HG03025 (cell line): ENCODE measurements at regions not wholly inside any gene's neighbourhood (a gene's known extent, or its start where the extent isn't known, plus 50 kb on each side); places are given as distances from the start of the nearest gene placed in this dataset.
"Not testable (repeated sequence)": the region's sequence is repeated elsewhere in the genome, so short reads cannot be mapped to it uniquely, and the experiment has no call there.

Experiments used
- ATAC-seq: cut with Tn5 transposase; IDR thresholded peaks from one replicate; pipeline ENCODE4 v1.9.1; 2021; ENCODE audit warnings: mild to moderate bottlenecking, moderate library complexity; ENCODE audit not compliant: unreplicated experiment, low FRiP score

DNA sequence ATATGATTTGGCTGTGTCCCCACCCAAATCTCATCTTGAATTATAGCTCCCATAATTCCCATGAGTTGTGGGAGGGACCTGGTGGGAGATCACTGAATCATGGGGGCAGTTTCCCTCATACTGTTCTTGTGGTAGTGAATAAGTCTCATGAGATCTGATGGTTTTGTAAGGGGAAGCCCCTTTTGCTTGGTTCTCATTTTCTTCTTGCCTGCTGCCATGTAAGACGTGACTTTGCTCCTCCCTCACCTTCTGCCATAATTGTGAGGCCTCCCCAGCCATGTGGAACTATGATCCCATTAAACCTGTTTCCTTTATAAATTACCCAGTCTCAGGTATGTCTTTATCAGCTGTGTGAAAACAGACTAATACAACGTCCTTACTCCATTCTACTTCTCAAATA lies 108.5 kb upstream of the SCAF8 start:
- not testable (repeated sequence) for ATAC-seq

GRCh38 chr6:154625721-154626120 lies 107.5 kb upstream of the SCAF8 start:
- no peak for ATAC-seq

GRCh38 chr6:154629127-154629526 lies 104.1 kb upstream of the SCAF8 start:
- no peak for ATAC-seq

DNA sequence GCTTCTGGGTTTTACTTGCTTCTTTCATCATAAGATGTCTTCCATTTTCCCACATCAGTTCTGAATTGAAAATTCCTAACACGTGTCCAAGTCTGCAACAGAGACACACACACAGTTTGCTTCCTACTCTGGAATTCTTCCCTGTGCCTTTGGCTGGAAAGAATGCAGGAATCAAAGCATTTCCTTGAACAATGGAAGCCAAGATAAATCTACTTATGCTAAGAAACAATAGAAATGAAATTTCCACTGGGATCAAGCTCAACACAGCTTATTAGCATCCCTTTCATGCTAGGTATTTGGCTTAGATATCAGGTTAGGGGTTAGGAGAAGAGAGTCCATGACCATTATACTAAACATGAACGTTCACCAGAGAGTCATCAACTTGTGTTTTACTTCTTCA lies 101.1 kb upstream of the SCAF8 start:
- ATAC-seq = no peak

GRCh38 chr6:154637392-154637791 lies 95.8 kb upstream of the SCAF8 start:
- no peak for ATAC-seq

- ATAC-seq = no peak
These were observed 94.8 kb upstream of the SCAF8 start for GRCh38 chr6:154638369-154638768.

DNA sequence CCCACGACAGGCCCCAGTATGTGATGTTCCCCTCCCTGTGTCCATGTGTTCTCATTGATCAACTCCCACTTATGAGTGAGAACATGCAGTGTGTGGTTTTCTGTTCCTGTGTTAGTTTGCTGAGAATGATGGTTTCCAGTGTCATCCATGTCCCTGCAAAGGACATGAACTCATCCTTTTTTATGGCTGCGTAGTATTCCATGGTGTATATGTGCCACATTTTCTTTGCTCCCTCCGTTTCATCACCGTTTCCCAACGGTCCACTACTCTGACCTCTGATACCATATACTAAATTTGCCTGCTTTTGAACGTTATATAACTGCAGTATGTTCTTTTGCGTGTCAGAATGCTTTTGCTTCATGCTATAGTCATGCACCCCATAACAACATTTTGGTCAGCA lies 94.0 kb upstream of the SCAF8 start:
- ATAC-seq = not testable (repeated sequence)

GRCh38 chr6:154648188-154648887 lies 84.9 kb upstream of the SCAF8 start:
- ATAC-seq = no peak

DNA sequence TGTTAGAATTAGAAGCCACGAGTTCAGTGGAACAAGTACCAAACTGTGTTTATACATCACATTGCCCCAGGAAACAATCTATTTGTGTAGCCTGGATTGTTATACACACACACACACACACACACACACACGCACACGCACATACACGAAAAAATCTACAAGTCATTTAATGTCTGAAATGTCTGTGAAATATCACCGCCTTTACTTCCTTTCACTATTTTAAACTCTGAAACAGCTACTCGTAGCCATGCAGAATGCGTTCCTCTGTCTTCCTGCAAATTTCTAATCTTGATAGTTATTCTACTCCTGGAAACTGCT lies 84.4 kb upstream of the SCAF8 start:
- ATAC-seq = no peak

- ATAC-seq = no peak
These were observed 83.5 kb upstream of the SCAF8 start for GRCh38 chr6:154649721-154650120.

- no peak for ATAC-seq
These were observed 82.9 kb upstream of the SCAF8 start for GRCh38 chr6:154650351-154650750.

DNA sequence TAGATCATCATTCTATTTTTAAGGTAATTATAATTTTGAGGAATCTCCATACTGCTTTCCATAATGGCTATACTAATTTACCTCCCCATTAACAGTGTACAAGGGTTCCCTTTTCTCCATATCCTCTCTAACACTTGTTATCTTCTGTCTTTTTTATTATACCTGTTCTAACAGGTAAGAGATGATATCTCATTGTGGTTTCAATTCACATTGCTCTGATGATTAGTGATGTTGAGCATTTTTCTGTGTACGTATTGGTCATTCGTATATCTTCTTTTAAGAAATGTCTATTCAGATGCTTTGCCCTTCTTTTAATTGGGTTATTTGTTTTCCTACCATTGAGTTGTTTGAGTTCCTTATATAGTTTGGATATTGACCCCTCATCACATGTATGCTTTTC lies 81.6 kb upstream of the SCAF8 start:
- no peak for ATAC-seq

- no peak for ATAC-seq
These were observed 79.8 kb upstream of the SCAF8 start for GRCh38 chr6:154653385-154653784.

DNA sequence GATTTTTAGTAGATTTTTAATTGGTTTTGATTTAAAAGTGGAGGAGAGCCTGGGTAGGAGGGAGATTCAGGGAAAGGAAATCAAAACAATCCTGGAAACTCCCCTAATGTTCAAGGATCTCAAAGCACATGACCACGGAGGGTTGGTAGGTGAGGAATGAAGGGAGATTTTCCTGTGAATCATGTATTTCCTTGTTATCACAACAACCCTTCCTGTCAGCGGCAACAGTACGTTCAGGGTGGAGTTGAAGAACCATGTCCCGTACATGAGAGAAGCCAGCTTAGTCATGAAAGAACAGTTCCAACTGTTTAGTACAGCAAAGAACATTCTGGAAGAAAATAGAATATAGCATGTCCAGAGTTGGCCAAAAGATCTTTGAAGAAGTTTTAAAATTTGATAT lies 79.4 kb upstream of the SCAF8 start:
- no peak for ATAC-seq

- no peak for ATAC-seq
These were observed 76.6 kb upstream of the SCAF8 start for GRCh38 chr6:154656660-154657059.

GRCh38 chr6:154661768-154662167 lies 71.4 kb upstream of the SCAF8 start:
- no peak for ATAC-seq

DNA sequence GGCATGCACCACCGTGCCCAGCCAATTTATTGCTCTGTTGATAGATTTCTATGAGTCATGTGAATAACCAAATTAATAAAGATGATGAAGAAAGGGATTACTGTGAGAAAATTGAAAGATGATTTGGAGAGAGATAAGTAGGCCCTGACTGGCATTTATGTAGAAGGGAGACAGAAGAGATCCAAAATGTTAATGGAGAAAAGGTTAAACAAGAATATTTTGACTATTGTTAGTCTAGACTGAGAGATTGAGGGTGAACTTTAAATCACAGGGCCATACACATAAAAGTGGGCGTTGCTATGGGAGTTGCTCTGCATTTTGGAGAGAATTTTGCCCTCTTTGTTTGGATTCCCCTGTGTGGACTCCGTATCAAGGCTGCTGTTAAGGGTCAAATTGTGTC lies 68.9 kb upstream of the SCAF8 start:
- ATAC-seq = no peak

DNA sequence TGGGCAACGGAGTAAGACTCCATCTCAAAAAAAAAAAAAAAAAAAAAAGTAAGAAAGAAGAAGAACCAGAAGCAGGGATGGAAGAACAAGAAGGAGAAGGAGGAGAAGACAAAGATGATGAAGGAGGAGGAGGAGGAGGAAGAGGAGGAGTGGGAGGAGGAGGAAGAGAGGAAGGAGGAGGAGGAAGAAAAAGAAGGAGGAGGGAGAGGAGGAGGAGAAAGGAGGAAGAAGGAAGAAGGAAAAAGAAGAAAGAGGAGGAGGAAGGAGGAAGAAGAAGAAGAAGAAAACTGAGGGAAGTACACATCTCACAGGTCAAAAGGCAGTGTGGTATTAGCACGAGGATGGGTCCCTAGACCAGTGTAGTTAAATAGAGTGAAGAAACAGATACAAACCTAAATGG lies 65.1 kb upstream of the SCAF8 start:
- no peak for ATAC-seq

- no peak for ATAC-seq
These were observed 61.1 kb upstream of the SCAF8 start for GRCh38 chr6:154672086-154672485.

DNA sequence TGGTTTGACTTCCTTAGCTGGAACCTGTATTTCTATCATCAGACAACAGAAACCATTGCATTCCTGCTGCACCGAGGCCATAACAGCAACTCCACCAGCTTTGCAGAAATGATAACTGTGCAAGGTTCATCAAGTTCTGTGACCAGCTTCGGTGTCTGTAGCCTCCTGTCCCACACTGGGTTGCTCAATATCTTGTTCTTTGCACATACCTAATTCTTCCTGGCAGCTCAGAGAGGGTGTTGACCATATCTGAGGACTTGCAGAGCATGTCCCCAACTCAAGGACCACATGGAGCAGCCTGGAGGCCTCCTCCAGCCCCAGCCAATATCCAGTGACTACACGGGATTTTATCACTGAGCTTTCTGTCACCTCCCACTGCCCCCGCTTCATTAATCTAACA lies 59.3 kb upstream of the SCAF8 start:
- no peak for ATAC-seq

DNA sequence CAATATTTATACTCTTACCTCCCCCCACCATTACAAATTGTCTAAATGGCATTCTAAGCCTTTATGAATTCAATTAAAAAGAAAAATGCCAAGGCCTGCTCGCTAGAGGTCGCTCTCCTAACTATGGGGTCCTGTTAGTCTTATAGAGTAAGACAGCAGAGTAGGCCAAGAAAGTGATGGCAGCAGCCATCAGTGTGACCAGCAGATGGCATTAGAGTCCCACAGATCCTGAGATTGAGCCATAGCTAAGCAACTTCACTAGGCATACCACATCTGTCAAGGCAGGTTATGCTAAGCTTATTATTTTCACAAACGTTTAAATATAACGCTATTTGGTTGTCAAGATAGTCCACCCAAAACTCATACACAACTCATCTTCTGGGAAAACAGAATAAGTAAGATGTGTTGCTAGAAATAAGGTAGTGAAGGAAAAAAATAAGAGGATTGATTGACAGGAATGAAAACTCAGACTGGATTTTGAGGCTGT lies 57.6 kb upstream of the SCAF8 start:
- peak; percentile 97 for ATAC-seq

DNA sequence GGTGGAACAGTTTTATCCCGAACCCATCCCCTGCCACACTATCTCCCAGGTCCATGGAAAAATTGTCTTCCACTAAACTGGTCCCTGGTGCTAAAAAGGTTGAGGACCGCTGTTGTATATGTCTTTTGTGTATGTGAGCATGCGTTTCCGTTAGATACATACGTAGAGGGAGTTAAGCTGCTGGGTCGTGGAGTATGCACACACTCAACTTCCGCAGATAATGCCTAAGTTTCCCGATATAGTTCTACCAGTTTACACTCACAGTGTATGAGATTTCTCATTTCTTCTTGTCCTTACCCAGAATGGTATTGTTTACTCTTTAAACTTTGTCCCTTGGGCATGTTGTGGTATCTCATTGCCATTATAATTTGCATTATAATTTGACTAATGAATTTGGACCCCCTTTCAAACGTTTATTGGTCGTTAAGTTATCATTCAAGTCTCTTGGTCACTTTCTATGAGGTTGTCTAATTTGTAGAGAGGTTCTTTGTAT lies 50.5 kb upstream of the SCAF8 start:
- no peak for ATAC-seq
